ENCODE measurements at regions not wholly inside any gene's neighbourhood (a gene's known extent, or its start where the extent isn't known, plus 50 kb on each side); places are given as distances from the start of the nearest gene placed in this dataset.

DNA sequence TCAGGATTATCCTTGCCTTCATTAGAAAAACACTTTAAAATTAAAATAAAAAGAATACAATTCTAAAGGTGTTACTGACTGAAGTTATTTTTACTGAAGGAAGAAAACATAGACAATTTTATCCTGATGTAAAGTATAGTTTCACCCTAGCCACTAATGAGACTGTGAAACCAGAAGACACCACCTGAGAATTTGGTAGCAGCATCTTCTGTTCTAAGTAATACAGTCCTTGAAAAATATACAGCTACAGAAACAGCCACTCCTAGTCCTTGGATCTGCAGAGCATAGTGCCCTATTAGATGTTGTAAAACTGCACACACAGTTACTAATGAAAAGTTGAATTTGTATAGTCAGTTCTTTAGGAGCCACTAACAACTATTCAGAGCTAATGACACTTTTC lies 377.7 kb downstream of the PRR16 start:
- TF ChIP-seq CTCF (IDR thresholded peaks at IDR 0.05; ENCODE audit: low read depth, low read length, missing control alignments), result no peak
- DNase-seq (ENCODE audit: low read depth), result no peak
- no peak overlapping the region for H3K4me3 ChIP-seq (ENCODE audit: low read depth, low read length)
- in situ Hi-C loops (cut with HindIII; ENCODE audit: low sequenced_read_pairs), result no loop called here

DNA sequence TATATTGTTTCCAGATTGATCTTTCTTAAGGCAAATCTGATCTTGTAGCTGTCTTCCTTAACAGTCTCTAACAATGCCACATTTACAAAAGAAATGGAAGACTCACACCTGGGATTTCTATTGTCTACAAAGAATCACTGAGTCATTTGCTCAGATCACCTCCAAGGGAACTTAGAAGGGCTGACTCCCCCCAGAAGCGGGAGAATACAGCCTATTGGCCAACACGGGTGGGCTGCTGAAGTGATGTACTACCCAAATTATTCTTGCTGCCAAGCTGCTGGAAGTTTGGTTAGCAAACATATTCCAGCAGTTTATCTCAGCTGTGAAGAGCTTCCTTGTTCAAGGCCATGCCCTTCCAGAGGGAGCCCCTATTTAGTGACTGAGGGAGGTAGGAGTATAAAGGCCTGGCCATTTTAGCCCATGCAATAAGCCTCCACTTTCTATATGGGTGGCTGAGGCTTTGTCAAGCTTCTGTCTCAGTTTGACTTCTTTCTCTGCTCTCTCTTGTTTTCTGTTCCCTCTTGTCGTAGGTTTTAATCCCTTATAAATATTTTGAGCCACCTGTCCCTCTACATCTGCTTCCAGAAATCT lies 379.4 kb downstream of the PRR16 start:
- no peak for DNase-seq (ENCODE audit: low read depth)
- in situ Hi-C loops (cut with HindIII; ENCODE audit: low sequenced_read_pairs), result no loop called here
- no peak for TF ChIP-seq CTCF (IDR thresholded peaks at IDR 0.05; ENCODE audit: low read depth, low read length, missing control alignments)
- H3K4me3 ChIP-seq (ENCODE audit: low read depth, low read length), result no peak overlapping the region

- TF ChIP-seq CTCF (IDR thresholded peaks at IDR 0.05; ENCODE audit: low read depth, low read length, missing control alignments), result no peak
- no peak overlapping the region for H3K4me3 ChIP-seq (ENCODE audit: low read depth, low read length)
- in situ Hi-C loops (cut with HindIII; ENCODE audit: low sequenced_read_pairs), result no loop called here
- peak; percentile 3 for DNase-seq (ENCODE audit: low read depth)
Measured at GRCh38 chr5:120848883-120849282, 384.8 kb downstream of the PRR16 start.

- DNase-seq (ENCODE audit: low read depth), result no peak
- H3K4me3 ChIP-seq (ENCODE audit: low read depth, low read length), result no peak overlapping the region
- in situ Hi-C loops (cut with HindIII; ENCODE audit: low sequenced_read_pairs), result no loop called here
- no peak for TF ChIP-seq CTCF (IDR thresholded peaks at IDR 0.05; ENCODE audit: low read depth, low read length, missing control alignments)
Measured at GRCh38 chr5:120852222-120852860, 388.2 kb downstream of the PRR16 start.

DNA sequence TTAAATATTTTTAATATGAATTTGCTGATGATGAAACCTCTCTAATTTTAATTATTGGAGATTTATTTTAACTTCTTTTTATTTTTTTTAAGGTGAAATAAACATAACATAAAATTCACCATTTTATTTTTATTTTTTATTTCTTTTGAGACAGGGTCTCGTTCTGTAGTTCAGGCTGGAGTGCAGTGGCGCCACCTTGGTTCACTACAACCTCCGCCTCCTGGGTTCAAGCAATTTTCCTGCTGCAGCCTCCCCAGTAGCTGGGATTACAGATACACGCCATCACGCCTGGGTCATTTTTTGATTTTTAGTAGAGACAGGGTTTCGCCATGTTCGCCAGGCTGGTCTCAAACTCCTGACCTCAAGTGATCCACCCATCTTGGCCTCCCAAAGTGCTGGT lies 402.9 kb downstream of the PRR16 start:
- in situ Hi-C loops (cut with HindIII; ENCODE audit: low sequenced_read_pairs), result no loop called here
- H3K4me3 ChIP-seq (ENCODE audit: low read depth, low read length), result no peak overlapping the region
- no peak for DNase-seq (ENCODE audit: low read depth)
- TF ChIP-seq CTCF (IDR thresholded peaks at IDR 0.05; ENCODE audit: low read depth, low read length, missing control alignments), result no peak

GRCh38 chr5:120869831-120870230 lies 405.7 kb downstream of the PRR16 start:
- no peak overlapping the region for H3K4me3 ChIP-seq (ENCODE audit: low read depth, low read length)
- in situ Hi-C loops (cut with HindIII; ENCODE audit: low sequenced_read_pairs), result no loop called here
- no peak for DNase-seq (ENCODE audit: low read depth)
- TF ChIP-seq CTCF (IDR thresholded peaks at IDR 0.05; ENCODE audit: low read depth, low read length, missing control alignments), result no peak
